ENCODE measurements at regions not wholly inside any gene's neighbourhood (a gene's known extent, or its start where the extent isn't known, plus 50 kb on each side); places are given as distances from the start of the nearest gene placed in this dataset.

GRCh38 chr2:200226451-200227426 lies 79.8 kb upstream of the SPATS2L start:
- DNase-seq = no peak
- Mint-ChIP-seq H3K4me1 (no peaks in the 10 kb centered on the region), H3K27me3 (peaks cover 20% of the 10 kb centered on the region), H3K36me3 (ENCODE audit: low read depth) (no peaks in the 10 kb centered on the region), H3K27ac (no peak overlapping the region), H3K9me3 (no peaks in the 10 kb centered on the region), H3K4me3 (no peak overlapping the region)
- ChIA-PET POLR2A (no interaction called here), CTCF (no interaction called here)

DNA sequence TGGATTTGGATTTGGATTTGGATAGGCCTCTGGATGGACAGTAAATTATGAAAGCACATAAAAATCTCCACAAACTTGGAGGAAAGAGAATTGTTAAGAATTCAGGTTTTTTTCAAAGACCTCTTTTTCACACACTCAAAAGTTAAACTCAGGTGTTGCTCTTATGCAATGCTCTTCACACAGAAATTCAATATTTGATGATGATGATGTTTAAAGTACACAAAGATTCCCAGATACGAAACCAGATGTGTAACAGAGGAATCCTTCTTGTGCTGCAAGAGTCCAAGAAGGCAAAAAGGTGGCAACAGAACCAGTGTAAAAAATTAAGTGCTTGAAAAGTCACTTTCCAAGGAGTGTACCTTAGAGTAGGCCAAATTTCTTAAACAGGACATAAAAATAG lies 75.8 kb upstream of the SPATS2L start:
- no peak overlapping the region for H3K27ac Mint-ChIP-seq
- no peak overlapping the region for H3K4me3 Mint-ChIP-seq
- no peaks in the 10 kb centered on the region for H3K36me3 Mint-ChIP-seq (ENCODE audit: low read depth)
- POLR2A ChIA-PET = no interaction called here
- DNase-seq = no peak
- H3K9me3 Mint-ChIP-seq = no peaks in the 10 kb centered on the region
- peaks cover 26% of the 10 kb centered on the region for H3K27me3 Mint-ChIP-seq
- no peaks in the 10 kb centered on the region for H3K4me1 Mint-ChIP-seq
- CTCF ChIA-PET = interaction anchor here (0.5 kb wide), 1 partner anchor 248 kb away, joined by 4 read pairs; no protein-coding TSS in a partner anchor

DNA sequence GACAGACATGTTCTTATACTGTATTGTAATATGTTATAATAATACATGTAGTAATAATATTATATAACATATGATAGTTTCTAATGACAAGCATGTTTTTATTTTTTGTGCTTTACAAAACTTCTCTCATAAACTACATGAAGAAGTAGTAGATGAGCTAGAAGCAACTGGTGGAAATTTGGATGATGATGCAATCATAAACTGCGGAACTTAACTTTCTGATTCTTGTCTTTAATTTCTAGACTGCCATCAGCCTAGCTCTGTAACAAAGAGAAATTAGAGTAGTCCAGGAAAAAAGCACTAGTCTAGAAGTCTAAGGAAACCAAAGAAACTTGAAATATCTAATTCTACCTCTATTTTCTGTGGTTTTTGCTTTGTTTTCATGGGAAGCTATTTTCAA lies 71.0 kb upstream of the SPATS2L start:
- DNase-seq = no peak
- CTCF ChIA-PET = no interaction called here
- POLR2A ChIA-PET = no interaction called here
- H3K9me3 Mint-ChIP-seq = no peaks in the 10 kb centered on the region
- no peaks in the 10 kb centered on the region for H3K36me3 Mint-ChIP-seq (ENCODE audit: low read depth)
- no peak overlapping the region for H3K4me3 Mint-ChIP-seq
- H3K27me3 Mint-ChIP-seq = peaks cover 43% of the 10 kb centered on the region
- H3K27ac Mint-ChIP-seq = no peak overlapping the region
- peaks cover 5% of the 10 kb centered on the region for H3K4me1 Mint-ChIP-seq

- H3K4me3 Mint-ChIP-seq = no peak overlapping the region
- ChIA-PET CTCF (no interaction called here), POLR2A (no interaction called here)
- H3K27me3 Mint-ChIP-seq = peaks cover 40% of the 10 kb centered on the region
- no peaks in the 10 kb centered on the region for H3K36me3 Mint-ChIP-seq (ENCODE audit: low read depth)
- H3K9me3 Mint-ChIP-seq = no peaks in the 10 kb centered on the region
- H3K4me1 Mint-ChIP-seq = peaks cover 5% of the 10 kb centered on the region
- peak; percentile 14 for DNase-seq
- H3K27ac Mint-ChIP-seq = no peak overlapping the region
These were observed 67.3 kb upstream of the SPATS2L start for GRCh38 chr2:200239216-200239615.

GRCh38 chr2:200242570-200242969 lies 63.9 kb upstream of the SPATS2L start:
- no peaks in the 10 kb centered on the region for H3K36me3 Mint-ChIP-seq (ENCODE audit: low read depth)

DNA sequence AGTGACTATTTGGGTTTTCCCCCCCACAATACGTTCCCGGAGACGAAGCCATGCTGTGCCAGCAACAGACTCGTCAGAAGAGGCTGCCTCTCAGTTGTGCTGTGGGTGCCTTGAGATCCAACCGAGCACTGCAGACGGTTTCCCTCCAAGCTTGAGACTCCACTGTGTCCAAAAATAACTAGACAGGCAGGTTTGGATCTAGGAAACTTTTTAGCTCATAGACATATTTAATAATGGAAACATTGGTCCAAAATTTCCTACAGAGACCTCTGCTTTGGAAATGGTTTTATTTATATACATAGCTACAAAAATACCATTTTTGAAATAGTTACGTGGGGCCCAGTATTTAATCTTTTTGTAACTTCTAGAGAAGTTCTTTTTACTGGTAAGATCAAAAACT lies 63.1 kb upstream of the SPATS2L start:
- H3K4me3 Mint-ChIP-seq = no peak overlapping the region
- peaks cover 5% of the 10 kb centered on the region for H3K4me1 Mint-ChIP-seq
- no peak for DNase-seq
- CTCF ChIA-PET = interaction anchor here (1.4 kb wide), 1 partner anchor 10 kb away, joined by 3 read pairs; no protein-coding TSS in a partner anchor
- no peaks in the 10 kb centered on the region for H3K9me3 Mint-ChIP-seq
- POLR2A ChIA-PET = no interaction called here
- H3K36me3 Mint-ChIP-seq (ENCODE audit: low read depth) = no peaks in the 10 kb centered on the region
- H3K27me3 Mint-ChIP-seq = peaks cover 29% of the 10 kb centered on the region
- no peak overlapping the region for H3K27ac Mint-ChIP-seq

More at GRCh38 chr2:200242570-200242969, 63.9 kb upstream of the SPATS2L start:
- H3K27ac Mint-ChIP-seq = no peak overlapping the region
- no peaks in the 10 kb centered on the region for H3K9me3 Mint-ChIP-seq
- peaks cover 37% of the 10 kb centered on the region for H3K27me3 Mint-ChIP-seq
- H3K4me1 Mint-ChIP-seq = peaks cover 5% of the 10 kb centered on the region
- CTCF ChIA-PET = interaction anchor here (1.4 kb wide), 1 partner anchor 11 kb away, joined by 3 read pairs; no protein-coding TSS in a partner anchor
- DNase-seq = no peak
- POLR2A ChIA-PET = no interaction called here
- H3K4me3 Mint-ChIP-seq = no peak overlapping the region

GRCh38 chr2:200244111-200244510 lies 62.4 kb upstream of the SPATS2L start:
- H3K27ac Mint-ChIP-seq = no peak overlapping the region
- H3K4me1 Mint-ChIP-seq = peaks cover 4% of the 10 kb centered on the region
- CTCF ChIA-PET = interaction anchor here (1.4 kb wide), 1 partner anchor 10 kb away, joined by 3 read pairs; no protein-coding TSS in a partner anchor
- H3K9me3 Mint-ChIP-seq = no peaks in the 10 kb centered on the region
- POLR2A ChIA-PET = no interaction called here
- H3K27me3 Mint-ChIP-seq = peaks cover 26% of the 10 kb centered on the region
- DNase-seq = no peak
- H3K36me3 Mint-ChIP-seq (ENCODE audit: low read depth) = no peaks in the 10 kb centered on the region
- H3K4me3 Mint-ChIP-seq = no peak overlapping the region

DNA sequence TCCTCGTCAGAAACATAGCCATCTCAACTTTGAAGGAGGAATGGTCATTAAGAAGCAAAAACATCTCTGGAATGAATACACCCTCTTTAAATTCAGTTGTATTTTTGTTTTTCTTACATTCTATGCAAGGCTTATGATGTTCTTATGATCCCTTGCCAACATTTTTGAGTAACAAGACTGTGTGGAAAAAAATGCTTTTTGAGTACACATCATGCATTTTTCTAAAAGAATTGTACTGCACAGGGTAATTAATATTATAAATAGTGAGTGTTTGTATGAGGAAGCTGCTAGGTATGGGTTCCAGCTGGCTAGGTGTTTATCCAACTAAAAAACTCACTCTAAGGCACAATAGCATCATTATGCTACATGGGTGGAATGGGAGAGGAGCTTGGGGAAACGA lies 59.0 kb upstream of the SPATS2L start:
- Mint-ChIP-seq H3K4me3 (no peak overlapping the region), H3K9me3 (no peaks in the 10 kb centered on the region), H3K27ac (no peak overlapping the region), H3K4me1 (no peaks in the 10 kb centered on the region), H3K36me3 (ENCODE audit: low read depth) (no peaks in the 10 kb centered on the region), H3K27me3 (peaks cover 18% of the 10 kb centered on the region)
- ChIA-PET POLR2A (no interaction called here), CTCF (interaction anchor here (1.4 kb wide), 1 partner anchor 234 kb away, joined by 4 read pairs; no protein-coding TSS in a partner anchor)
- no peak for DNase-seq

GRCh38 chr2:200252265-200253067 lies 54.0 kb upstream of the SPATS2L start:
- H3K4me3 Mint-ChIP-seq = no peak overlapping the region
- no peaks in the 10 kb centered on the region for H3K9me3 Mint-ChIP-seq
- H3K27me3 Mint-ChIP-seq = peaks cover 13% of the 10 kb centered on the region
- H3K36me3 Mint-ChIP-seq (ENCODE audit: low read depth) = no peaks in the 10 kb centered on the region
- ChIA-PET POLR2A (no interaction called here), CTCF (no interaction called here)
- H3K4me1 Mint-ChIP-seq = no peaks in the 10 kb centered on the region
- no peak for DNase-seq
- no peak overlapping the region for H3K27ac Mint-ChIP-seq

DNA sequence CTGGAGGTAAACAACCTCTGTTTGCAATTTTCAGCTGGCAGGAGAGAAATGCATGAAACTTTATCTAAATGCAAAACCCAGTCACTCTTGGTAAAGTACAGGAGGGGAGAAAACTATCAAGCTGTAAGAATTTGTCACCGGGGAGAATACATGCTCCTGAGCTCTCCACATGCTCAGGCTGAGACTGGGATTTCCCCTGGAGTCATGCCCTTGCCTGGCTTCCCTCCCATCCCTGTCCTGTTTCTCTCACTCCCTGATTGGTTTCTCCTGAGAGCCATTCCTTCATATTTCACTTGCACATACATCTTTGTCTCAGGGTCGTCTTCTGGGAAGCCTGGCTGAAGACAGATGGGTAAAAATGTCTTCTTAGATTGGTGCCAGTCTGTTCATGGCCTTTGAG lies 52.9 kb upstream of the SPATS2L start:
- POLR2A ChIA-PET = no interaction called here
- Mint-ChIP-seq H3K4me3 (no peak overlapping the region), H3K27ac (no peak overlapping the region), H3K27me3 (peaks cover 16% of the 10 kb centered on the region), H3K9me3 (no peaks in the 10 kb centered on the region), H3K36me3 (ENCODE audit: low read depth) (no peaks in the 10 kb centered on the region), H3K4me1 (no peaks in the 10 kb centered on the region)
- no peak for DNase-seq
- CTCF ChIA-PET = interaction anchor here (0.6 to 1.0 kb wide), 3 partner anchors 10 to 444 kb away, joined by 3 read pairs; no protein-coding TSS in a partner anchor

- no peaks in the 10 kb centered on the region for H3K9me3 Mint-ChIP-seq
- no peak for DNase-seq
- POLR2A ChIA-PET = no interaction called here
- H3K4me3 Mint-ChIP-seq = no peak overlapping the region
- H3K27me3 Mint-ChIP-seq = peaks cover 19% of the 10 kb centered on the region
- H3K36me3 Mint-ChIP-seq (ENCODE audit: low read depth) = no peaks in the 10 kb centered on the region
- H3K27ac Mint-ChIP-seq = no peak overlapping the region
- CTCF ChIA-PET = no interaction called here
- H3K4me1 Mint-ChIP-seq = no peaks in the 10 kb centered on the region
These were observed 51.7 kb upstream of the SPATS2L start for GRCh38 chr2:200254773-200255172.

GRCh38 chr2:200255549-200255948 lies 50.9 kb upstream of the SPATS2L start:
- Mint-ChIP-seq H3K4me3 (no peak overlapping the region), H3K27ac (no peak overlapping the region), H3K27me3 (peaks cover 24% of the 10 kb centered on the region), H3K4me1 (no peaks in the 10 kb centered on the region), H3K36me3 (ENCODE audit: low read depth) (no peaks in the 10 kb centered on the region), H3K9me3 (no peaks in the 10 kb centered on the region)
- ChIA-PET CTCF (interaction anchor here (0.6 kb wide), 1 partner anchor 9 kb away, joined by 4 read pairs; no protein-coding TSS in a partner anchor), POLR2A (no interaction called here)
- no peak for DNase-seq

All from activated CD4-positive, alpha-beta T cell treated with anti-CD3 and anti-CD28 coated beads, Interleukin-2, amount 10 ng/mL, durations not matched to agents 7 days and 5 days (primary cell).